H1 (cell line): ENCODE measurements at regions not wholly inside any gene's neighbourhood (a gene's known extent, or its start where the extent isn't known, plus 50 kb on each side); places are given as distances from the start of the nearest gene placed in this dataset.

Source experiments
- CEBPB ChIP-seq: IDR thresholded peaks from 2 replicates; pipeline ENCODE4 v1.6.1; 2012; ENCODE audit warnings: low read depth, low read length
- CHD2 ChIP-seq: IDR thresholded peaks from 2 replicates; pipeline ENCODE4 v1.6.1; 2012; ENCODE audit warnings: low read length, improper control_type of control experiment
- TAF1 ChIP-seq: IDR thresholded peaks from 2 replicates; pipeline ENCODE4 v1.6.1; 2011; ENCODE audit warnings: mild to moderate bottlenecking, low read depth, low read length
- TF ChIP-seq, protein P1 (sequence below): fragments of 300-600 bp; sonication (generic); IDR thresholded peaks from 2 replicates; pipeline ENCODE4 v1.7.1; 2012; ENCODE audit warnings: low read length, moderate library complexity, mild to moderate bottlenecking, inconsistent platforms; ENCODE audit not compliant: insufficient replicate concordance

DNA sequence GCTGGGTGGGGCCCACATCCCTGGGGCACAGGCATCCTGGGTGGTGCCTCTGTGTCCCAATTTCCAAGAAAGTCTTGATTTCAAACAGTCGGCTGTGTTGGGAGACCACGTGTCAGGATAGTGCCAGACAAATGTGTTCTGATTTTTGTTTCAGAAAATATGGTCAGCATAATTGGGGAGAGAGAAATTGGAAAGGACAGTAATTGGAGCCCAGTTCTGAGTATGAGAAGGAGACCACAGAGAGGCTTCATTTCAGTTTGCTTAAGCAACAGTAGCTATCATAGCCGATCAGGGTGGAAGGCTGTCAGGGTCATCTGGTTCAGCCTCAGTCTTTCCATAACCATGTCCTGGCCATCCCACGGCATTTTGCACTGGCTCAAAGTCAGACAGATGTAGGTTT is 220.7 kb downstream of the CDC5L start (continued):
- TF ChIP-seq, protein P1, sequence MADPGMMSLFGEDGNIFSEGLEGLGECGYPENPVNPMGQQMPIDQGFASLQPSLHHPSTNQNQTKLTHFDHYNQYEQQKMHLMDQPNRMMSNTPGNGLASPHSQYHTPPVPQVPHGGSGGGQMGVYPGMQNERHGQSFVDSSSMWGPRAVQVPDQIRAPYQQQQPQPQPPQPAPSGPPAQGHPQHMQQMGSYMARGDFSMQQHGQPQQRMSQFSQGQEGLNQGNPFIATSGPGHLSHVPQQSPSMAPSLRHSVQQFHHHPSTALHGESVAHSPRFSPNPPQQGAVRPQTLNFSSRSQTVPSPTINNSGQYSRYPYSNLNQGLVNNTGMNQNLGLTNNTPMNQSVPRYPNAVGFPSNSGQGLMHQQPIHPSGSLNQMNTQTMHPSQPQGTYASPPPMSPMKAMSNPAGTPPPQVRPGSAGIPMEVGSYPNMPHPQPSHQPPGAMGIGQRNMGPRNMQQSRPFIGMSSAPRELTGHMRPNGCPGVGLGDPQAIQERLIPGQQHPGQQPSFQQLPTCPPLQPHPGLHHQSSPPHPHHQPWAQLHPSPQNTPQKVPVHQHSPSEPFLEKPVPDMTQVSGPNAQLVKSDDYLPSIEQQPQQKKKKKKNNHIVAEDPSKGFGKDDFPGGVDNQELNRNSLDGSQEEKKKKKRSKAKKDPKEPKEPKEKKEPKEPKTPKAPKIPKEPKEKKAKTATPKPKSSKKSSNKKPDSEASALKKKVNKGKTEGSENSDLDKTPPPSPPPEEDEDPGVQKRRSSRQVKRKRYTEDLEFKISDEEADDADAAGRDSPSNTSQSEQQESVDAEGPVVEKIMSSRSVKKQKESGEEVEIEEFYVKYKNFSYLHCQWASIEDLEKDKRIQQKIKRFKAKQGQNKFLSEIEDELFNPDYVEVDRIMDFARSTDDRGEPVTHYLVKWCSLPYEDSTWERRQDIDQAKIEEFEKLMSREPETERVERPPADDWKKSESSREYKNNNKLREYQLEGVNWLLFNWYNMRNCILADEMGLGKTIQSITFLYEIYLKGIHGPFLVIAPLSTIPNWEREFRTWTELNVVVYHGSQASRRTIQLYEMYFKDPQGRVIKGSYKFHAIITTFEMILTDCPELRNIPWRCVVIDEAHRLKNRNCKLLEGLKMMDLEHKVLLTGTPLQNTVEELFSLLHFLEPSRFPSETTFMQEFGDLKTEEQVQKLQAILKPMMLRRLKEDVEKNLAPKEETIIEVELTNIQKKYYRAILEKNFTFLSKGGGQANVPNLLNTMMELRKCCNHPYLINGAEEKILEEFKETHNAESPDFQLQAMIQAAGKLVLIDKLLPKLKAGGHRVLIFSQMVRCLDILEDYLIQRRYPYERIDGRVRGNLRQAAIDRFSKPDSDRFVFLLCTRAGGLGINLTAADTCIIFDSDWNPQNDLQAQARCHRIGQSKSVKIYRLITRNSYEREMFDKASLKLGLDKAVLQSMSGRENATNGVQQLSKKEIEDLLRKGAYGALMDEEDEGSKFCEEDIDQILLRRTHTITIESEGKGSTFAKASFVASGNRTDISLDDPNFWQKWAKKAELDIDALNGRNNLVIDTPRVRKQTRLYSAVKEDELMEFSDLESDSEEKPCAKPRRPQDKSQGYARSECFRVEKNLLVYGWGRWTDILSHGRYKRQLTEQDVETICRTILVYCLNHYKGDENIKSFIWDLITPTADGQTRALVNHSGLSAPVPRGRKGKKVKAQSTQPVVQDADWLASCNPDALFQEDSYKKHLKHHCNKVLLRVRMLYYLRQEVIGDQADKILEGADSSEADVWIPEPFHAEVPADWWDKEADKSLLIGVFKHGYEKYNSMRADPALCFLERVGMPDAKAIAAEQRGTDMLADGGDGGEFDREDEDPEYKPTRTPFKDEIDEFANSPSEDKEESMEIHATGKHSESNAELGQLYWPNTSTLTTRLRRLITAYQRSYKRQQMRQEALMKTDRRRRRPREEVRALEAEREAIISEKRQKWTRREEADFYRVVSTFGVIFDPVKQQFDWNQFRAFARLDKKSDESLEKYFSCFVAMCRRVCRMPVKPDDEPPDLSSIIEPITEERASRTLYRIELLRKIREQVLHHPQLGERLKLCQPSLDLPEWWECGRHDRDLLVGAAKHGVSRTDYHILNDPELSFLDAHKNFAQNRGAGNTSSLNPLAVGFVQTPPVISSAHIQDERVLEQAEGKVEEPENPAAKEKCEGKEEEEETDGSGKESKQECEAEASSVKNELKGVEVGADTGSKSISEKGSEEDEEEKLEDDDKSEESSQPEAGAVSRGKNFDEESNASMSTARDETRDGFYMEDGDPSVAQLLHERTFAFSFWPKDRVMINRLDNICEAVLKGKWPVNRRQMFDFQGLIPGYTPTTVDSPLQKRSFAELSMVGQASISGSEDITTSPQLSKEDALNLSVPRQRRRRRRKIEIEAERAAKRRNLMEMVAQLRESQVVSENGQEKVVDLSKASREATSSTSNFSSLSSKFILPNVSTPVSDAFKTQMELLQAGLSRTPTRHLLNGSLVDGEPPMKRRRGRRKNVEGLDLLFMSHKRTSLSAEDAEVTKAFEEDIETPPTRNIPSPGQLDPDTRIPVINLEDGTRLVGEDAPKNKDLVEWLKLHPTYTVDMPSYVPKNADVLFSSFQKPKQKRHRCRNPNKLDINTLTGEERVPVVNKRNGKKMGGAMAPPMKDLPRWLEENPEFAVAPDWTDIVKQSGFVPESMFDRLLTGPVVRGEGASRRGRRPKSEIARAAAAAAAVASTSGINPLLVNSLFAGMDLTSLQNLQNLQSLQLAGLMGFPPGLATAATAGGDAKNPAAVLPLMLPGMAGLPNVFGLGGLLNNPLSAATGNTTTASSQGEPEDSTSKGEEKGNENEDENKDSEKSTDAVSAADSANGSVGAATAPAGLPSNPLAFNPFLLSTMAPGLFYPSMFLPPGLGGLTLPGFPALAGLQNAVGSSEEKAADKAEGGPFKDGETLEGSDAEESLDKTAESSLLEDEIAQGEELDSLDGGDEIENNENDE = no peak
- TF ChIP-seq CHD2 (no peak), CEBPB (no peak), TAF1 (no peak)
- TF ChIP-seq, all 59 proteins: peak for 0
